ENCODE measurements at regions not wholly inside any gene's neighbourhood (a gene's known extent, or its start where the extent isn't known, plus 50 kb on each side); places are given as distances from the start of the nearest gene placed in this dataset.

- no peaks in the 10 kb centered on the region for H3K36me3 ChIP-seq
- WGBS, 2 donors (ENCODE audit: low coverage in 1 of 2), result 58 to 100% methylated on average over 1 to 2 of the region's 2 CpGs
- DNase-seq, result no peak
- H3K27me3 ChIP-seq, result peaks cover 59% of the 10 kb centered on the region
- no peak for TF ChIP-seq POLR2A (IDR thresholded peaks at IDR 0.05)
- TF ChIP-seq EP300 (IDR thresholded peaks at IDR 0.05; ENCODE audit: low read depth), result no peak
- TF ChIP-seq CTCF (IDR thresholded peaks at IDR 0.05), result no peak
- no peak for TF ChIP-seq POLR2AphosphoS5 (IDR thresholded peaks at IDR 0.05)
- in situ Hi-C loops (cut with MboI; ENCODE audit: low pct_ligation_motif_present in 1 of 4, low pct_unique_long_range_greater_than_20kb in 1 of 4, low sequenced_read_pairs in 3 of 4) (no loop called here), intact Hi-C loops (cut with DNase I; ENCODE audit: low total_unique reads) (no loop called here)
- H3K27ac ChIP-seq, result no peak overlapping the region
- no peaks in the 10 kb centered on the region for H3K9me3 ChIP-seq
- no peak overlapping the region for H3K4me3 ChIP-seq
- H3K4me1 ChIP-seq, result no peaks in the 10 kb centered on the region
Measured at GRCh38 chr12:112573141-112573540, 154.4 kb downstream of the PTPN11 start.

- Histone ChIP-seq H3K27ac (no peak overlapping the region), H3K36me3 (no peaks in the 10 kb centered on the region), H3K9me3 (no peaks in the 10 kb centered on the region), H3K4me1 (no peaks in the 10 kb centered on the region), H3K27me3 (peaks cover 56% of the 10 kb centered on the region), H3K4me3 (no peak overlapping the region)
- WGBS, 2 donors (ENCODE audit: low coverage in 1 of 2), result 0 to 7% methylated on average over 1 to 14 of the region's 42 CpGs
- in situ Hi-C loops (cut with MboI; ENCODE audit: low pct_ligation_motif_present in 1 of 4, low pct_unique_long_range_greater_than_20kb in 1 of 4, low sequenced_read_pairs in 3 of 4), result no loop called here
- intact Hi-C loops (cut with DNase I; ENCODE audit: low total_unique reads), result no loop called here
- DNase-seq, result no peak
- TF ChIP-seq CTCF (IDR thresholded peaks at IDR 0.05), result no peak
- no peak for TF ChIP-seq EP300 (IDR thresholded peaks at IDR 0.05; ENCODE audit: low read depth)
- TF ChIP-seq POLR2A (IDR thresholded peaks at IDR 0.05), result no peak
- TF ChIP-seq POLR2AphosphoS5 (IDR thresholded peaks at IDR 0.05), result no peak
Measured at GRCh38 chr12:112574896-112575558, 156.3 kb downstream of the PTPN11 start.

- Histone ChIP-seq H3K4me3 (no peak overlapping the region), H3K36me3 (no peaks in the 10 kb centered on the region), H3K27me3 (peaks cover 53% of the 10 kb centered on the region), H3K27ac (no peak overlapping the region), H3K9me3 (no peaks in the 10 kb centered on the region), H3K4me1 (no peaks in the 10 kb centered on the region)
- no peak for TF ChIP-seq POLR2AphosphoS5 (IDR thresholded peaks at IDR 0.05)
- TF ChIP-seq EP300 (IDR thresholded peaks at IDR 0.05; ENCODE audit: low read depth), result no peak
- no peak for TF ChIP-seq POLR2A (IDR thresholded peaks at IDR 0.05)
- no peak for TF ChIP-seq CTCF (IDR thresholded peaks at IDR 0.05)
- intact Hi-C loops (cut with DNase I; ENCODE audit: low total_unique reads) (no loop called here), in situ Hi-C loops (cut with MboI; ENCODE audit: low pct_ligation_motif_present in 1 of 4, low pct_unique_long_range_greater_than_20kb in 1 of 4, low sequenced_read_pairs in 3 of 4) (no loop called here)
- DNase-seq, result no peak
- 36 to 40% methylated on average over 2 to 20 of the region's 22 CpGs for WGBS, 2 donors (ENCODE audit: low coverage in 1 of 2)
Measured at GRCh38 chr12:112575559-112576067, 156.9 kb downstream of the PTPN11 start.

- Histone ChIP-seq H3K27me3 (peaks cover 40% of the 10 kb centered on the region), H3K9me3 (no peaks in the 10 kb centered on the region), H3K27ac (no peak overlapping the region), H3K4me1 (no peaks in the 10 kb centered on the region), H3K36me3 (no peaks in the 10 kb centered on the region), H3K4me3 (no peak overlapping the region)
- DNase-seq, result no peak
- TF ChIP-seq POLR2A (IDR thresholded peaks at IDR 0.05) (no peak), CTCF (IDR thresholded peaks at IDR 0.05) (no peak), POLR2AphosphoS5 (IDR thresholded peaks at IDR 0.05) (no peak), EP300 (IDR thresholded peaks at IDR 0.05; ENCODE audit: low read depth) (no peak)
- intact Hi-C loops (cut with DNase I; ENCODE audit: low total_unique reads), result no loop called here
- in situ Hi-C loops (cut with MboI; ENCODE audit: low pct_ligation_motif_present in 1 of 4, low pct_unique_long_range_greater_than_20kb in 1 of 4, low sequenced_read_pairs in 3 of 4), result no loop called here
- 42 to 54% methylated on average over 4 of the region's 4 CpGs for WGBS, 2 donors (ENCODE audit: low coverage in 1 of 2)
Measured at GRCh38 chr12:112577473-112578329, 159.0 kb downstream of the PTPN11 start.
